ENCODE measurements at regions not wholly inside any gene's neighbourhood (a gene's known extent, or its start where the extent isn't known, plus 50 kb on each side); places are given as distances from the start of the nearest gene placed in this dataset.

GRCh38 chr5:130462516-130462915 lies 558.3 kb downstream of the CHSY3 start:
- TF ChIP-seq CTCF (IDR thresholded peaks at IDR 0.05; ENCODE audit: unreplicated experiment): no peak
- Mint-ChIP-seq H3K4me1 (peaks cover 4% of the 10 kb centered on the region), H3K4me3 (no peak overlapping the region), H3K27ac (no peak overlapping the region), H3K27me3 (ENCODE audit: low read depth) (no peaks in the 10 kb centered on the region), H3K36me3 (peaks cover 3% of the 10 kb centered on the region), H3K9me3 (peaks cover 20% of the 10 kb centered on the region)
- no peak for DNase-seq (ENCODE audit: low spot score in 2 of 2, unreplicated experiment in 2 of 2)

- Mint-ChIP-seq H3K9me3 (peaks cover 48% of the 10 kb centered on the region), H3K27ac (no peak overlapping the region), H3K4me1 (no peaks in the 10 kb centered on the region), H3K27me3 (ENCODE audit: low read depth) (no peaks in the 10 kb centered on the region), H3K36me3 (peaks cover 3% of the 10 kb centered on the region), H3K4me3 (no peak overlapping the region)
- TF ChIP-seq CTCF (IDR thresholded peaks at IDR 0.05; ENCODE audit: unreplicated experiment): no peak
- DNase-seq (ENCODE audit: low spot score in 2 of 2, unreplicated experiment in 2 of 2): no peak
Measured at GRCh38 chr5:130455175-130455574, 550.9 kb downstream of the CHSY3 start.

GRCh38 chr5:130452744-130453143 lies 548.5 kb downstream of the CHSY3 start:
- H3K36me3 Mint-ChIP-seq: no peaks in the 10 kb centered on the region
- no peak for TF ChIP-seq CTCF (IDR thresholded peaks at IDR 0.05; ENCODE audit: unreplicated experiment)
- no peaks in the 10 kb centered on the region for H3K27me3 Mint-ChIP-seq (ENCODE audit: low read depth)
- no peak overlapping the region for H3K4me3 Mint-ChIP-seq
- H3K4me1 Mint-ChIP-seq: no peaks in the 10 kb centered on the region
- no peak overlapping the region for H3K27ac Mint-ChIP-seq
- peaks cover 45% of the 10 kb centered on the region for H3K9me3 Mint-ChIP-seq
- no peak for DNase-seq (ENCODE audit: low spot score in 2 of 2, unreplicated experiment in 2 of 2)

- peaks cover 38% of the 10 kb centered on the region for H3K9me3 Mint-ChIP-seq
- TF ChIP-seq CTCF (IDR thresholded peaks at IDR 0.05; ENCODE audit: unreplicated experiment): no peak
- H3K27ac Mint-ChIP-seq: no peak overlapping the region
- no peaks in the 10 kb centered on the region for H3K4me1 Mint-ChIP-seq
- DNase-seq (ENCODE audit: low spot score in 2 of 2, unreplicated experiment in 2 of 2): no peak
- H3K27me3 Mint-ChIP-seq (ENCODE audit: low read depth): no peaks in the 10 kb centered on the region
- no peaks in the 10 kb centered on the region for H3K36me3 Mint-ChIP-seq
- no peak overlapping the region for H3K4me3 Mint-ChIP-seq
Measured at GRCh38 chr5:130436430-130436829, 532.2 kb downstream of the CHSY3 start.

- no peak overlapping the region for H3K27ac Mint-ChIP-seq
- no peak for DNase-seq (ENCODE audit: low spot score in 2 of 2, unreplicated experiment in 2 of 2)
- no peaks in the 10 kb centered on the region for H3K36me3 Mint-ChIP-seq
- no peaks in the 10 kb centered on the region for H3K9me3 Mint-ChIP-seq
- no peaks in the 10 kb centered on the region for H3K4me1 Mint-ChIP-seq
- H3K4me3 Mint-ChIP-seq: no peak overlapping the region
- no peaks in the 10 kb centered on the region for H3K27me3 Mint-ChIP-seq (ENCODE audit: low read depth)
- TF ChIP-seq CTCF (IDR thresholded peaks at IDR 0.05; ENCODE audit: unreplicated experiment): no peak
Measured at GRCh38 chr5:130427222-130427955, 523.1 kb downstream of the CHSY3 start.
